GM23338 (cell line): ENCODE measurements at regions not wholly inside any gene's neighbourhood (a gene's known extent, or its start where the extent isn't known, plus 50 kb on each side); places are given as distances from the start of the nearest gene placed in this dataset.

Experiments used
- ATAC-seq: fragments of 200-7000 bp; cut with Tn5 transposase; 3 replicates; pipeline ENCODE4 v1.9.1; 2020
- DNase-seq: peaks from one replicate; pipeline ENCODE4 v3.0.0-alpha.2; 2015; ENCODE audit warnings: low spot score
- H2AFZ ChIP-seq: fragments of 200-600 bp; sonication (generic); 2 replicates; pipeline ENCODE4 v1.8.0; 2016; ENCODE audit warnings: antibody characterized with exemption, mild to moderate bottlenecking, moderate library complexity
- H3F3A ChIP-seq: fragments of 200-600 bp; sonication (generic); replicated peaks from 2 replicates; pipeline ENCODE4 v1.8.0; 2017; ENCODE audit warnings: antibody characterized with exemption, mixed run types, low read depth
- H3K27ac ChIP-seq: fragments of 200-600 bp; sonication (generic); 2 replicates; pipeline ENCODE4 v1.6.1; 2016; ENCODE audit warnings: low read depth
- H3K27me3 ChIP-seq: fragments of 200-600 bp; sonication (generic); 2 replicates; pipeline ENCODE4 v1.8.0; 2016; ENCODE audit warnings: mild to moderate bottlenecking, mixed run types, moderate library complexity; ENCODE audit not compliant: insufficient read depth
- H3K36me3 ChIP-seq: fragments of 200-600 bp; sonication (generic); 2 replicates; pipeline ENCODE4 v1.8.0; 2016; ENCODE audit warnings: mild to moderate bottlenecking; ENCODE audit not compliant: insufficient read depth
- H3K4me1 ChIP-seq: fragments of 200-600 bp; sonication (generic); 2 replicates; pipeline ENCODE4 v1.8.0; 2016; ENCODE audit warnings: mild to moderate bottlenecking, moderate library complexity; ENCODE audit not compliant: insufficient read depth
- H3K4me2 ChIP-seq: fragments of 200-600 bp; sonication (generic); 2 replicates; pipeline ENCODE4 v1.7.1; 2017; ENCODE audit warnings: mixed run types
- H3K4me3 ChIP-seq: fragments of 200-600 bp; sonication (generic); 2 replicates; pipeline ENCODE4 v1.6.1; 2016; ENCODE audit warnings: mixed run types
- H3K79me2 ChIP-seq: fragments of 200-600 bp; sonication (generic); replicated peaks from 2 replicates; pipeline ENCODE4 v1.8.0; 2017; ENCODE audit warnings: mild to moderate bottlenecking; ENCODE audit not compliant: insufficient read depth
- H3K9me2 ChIP-seq: fragments of 200-600 bp; sonication (generic); 2 replicates; pipeline ENCODE4 v1.8.0; 2017; ENCODE audit not compliant: insufficient read depth
- H4K20me1 ChIP-seq: fragments of 200-600 bp; sonication (generic); replicated peaks from 2 replicates; pipeline ENCODE4 v1.8.0; 2017; ENCODE audit warnings: mild to moderate bottlenecking; ENCODE audit not compliant: insufficient read depth
- H3K27ac Mint-ChIP-seq: 2 replicates; pipeline ENCODE4 v1.8.0; 2020; ENCODE audit warnings: inconsistent platforms, mild to moderate bottlenecking, moderate library complexity, mixed read lengths
- H3K27me3 Mint-ChIP-seq: 3 replicates; pipeline ENCODE4 v1.8.0; 2022; ENCODE audit warnings: low read depth, mild to moderate bottlenecking, moderate library complexity, mixed read lengths, inconsistent platforms; ENCODE audit not compliant: insufficient read depth, poor library complexity
- H3K36me3 Mint-ChIP-seq: 3 replicates; pipeline ENCODE4 v1.8.0; 2021; ENCODE audit warnings: low read depth, mild to moderate bottlenecking, inconsistent platforms, moderate library complexity, mixed read lengths
- H3K4me1 Mint-ChIP-seq: 3 replicates; pipeline ENCODE4 v1.8.0; 2020; ENCODE audit warnings: mild to moderate bottlenecking, inconsistent platforms, mixed read lengths
- H3K4me3 Mint-ChIP-seq: 3 replicates; pipeline ENCODE4 v1.8.0; 2021; ENCODE audit warnings: moderate library complexity, mild to moderate bottlenecking, inconsistent platforms, mixed read lengths
- H3K9me3 Mint-ChIP-seq: 3 replicates; pipeline ENCODE4 v1.8.0; 2020; ENCODE audit warnings: moderate library complexity, mild to moderate bottlenecking, inconsistent platforms, mixed read lengths
- CREB1 ChIP-seq: fragments of 250-450 bp; sonication (Bioruptor Pico); IDR thresholded peaks from 2 replicates; pipeline ENCODE4 v1.5.0; 2020; ENCODE audit warnings: low read depth, mild to moderate bottlenecking, moderate library complexity
- CTCF ChIP-seq, 2 experiments: fragments of 200-600 bp in 1 of 2; sonication (generic) in 1 of 2; conservative IDR thresholded peaks; 2 replicates each; pipeline versions ENCODE4 v1.5.1 to v1.6.1; 2016 to 2017; ENCODE audit warnings: antibody characterized with exemption in 2 of 2, low read depth in 2 of 2, mild to moderate bottlenecking in 2 of 2, moderate library complexity in 1 of 2
- ETS1 ChIP-seq: IDR thresholded peaks from 2 replicates; pipeline ENCODE4 v1.6.1; 2016; ENCODE audit warnings: antibody characterized with exemption
- EZH2 ChIP-seq: fragments of 200-600 bp; sonication (generic); IDR thresholded peaks from one replicate; pipeline ENCODE4 v1.8.0; 2017; ENCODE audit warnings: antibody characterized with exemption, mild to moderate bottlenecking, low read depth; ENCODE audit not compliant: unreplicated experiment
- EZH2phosphoT487 ChIP-seq: fragments of 200-600 bp; sonication (generic); IDR thresholded peaks from one replicate; pipeline ENCODE4 v1.8.1; 2018; ENCODE audit warnings: antibody characterized with exemption; ENCODE audit not compliant: unreplicated experiment
- JUNB ChIP-seq: IDR thresholded peaks from one replicate; pipeline ENCODE4 v1.6.1; 2016; ENCODE audit warnings: antibody characterized with exemption; ENCODE audit not compliant: unreplicated experiment
- NANOG ChIP-seq: IDR thresholded peaks from 2 replicates; pipeline ENCODE4 v1.6.1; 2016; ENCODE audit warnings: antibody characterized with exemption, borderline replicate concordance
- POLR2AphosphoS5 ChIP-seq: IDR thresholded peaks from 2 replicates; pipeline ENCODE4 v1.6.1; 2016; ENCODE audit warnings: antibody characterized with exemption, low read depth
- REST ChIP-seq: IDR thresholded peaks from one replicate; pipeline ENCODE4 v1.6.1; 2018; ENCODE audit warnings: antibody characterized with exemption; ENCODE audit not compliant: unreplicated experiment
- STAT1 ChIP-seq: IDR thresholded peaks from one replicate; pipeline ENCODE4 v1.6.1; 2016; ENCODE audit warnings: antibody characterized with exemption; ENCODE audit not compliant: unreplicated experiment
- ZNF114 ChIP-seq: fragments of 250-450 bp; sonication (Bioruptor Pico); IDR thresholded peaks from 2 replicates; pipeline ENCODE4 v1.5.0; 2020; ENCODE audit warnings: mild to moderate bottlenecking, moderate library complexity
- ZNF331 ChIP-seq: fragments of 250-450 bp; sonication (Bioruptor Pico); IDR thresholded peaks from 2 replicates; pipeline ENCODE4 v1.5.0; 2020; ENCODE audit warnings: low read depth, mild to moderate bottlenecking, moderate library complexity
- ZNF462 ChIP-seq: fragments of 250-450 bp; sonication (Bioruptor Pico); IDR thresholded peaks from 2 replicates; pipeline ENCODE4 v1.5.0; 2020; ENCODE audit warnings: mild to moderate bottlenecking, moderate library complexity

- H3K27me3 ChIP-seq, result no peaks in the 10 kb centered on the region
- H3F3A ChIP-seq, result no peaks in the 10 kb centered on the region
- no peaks in the 10 kb centered on the region for H3K79me2 ChIP-seq
- Mint-ChIP-seq H3K27ac (no peak overlapping the region), H3K4me3 (no peak overlapping the region), H3K9me3 (peaks cover 2% of the 10 kb centered on the region; the same call in 1 of the 3 replicates), H3K27me3 (peaks cover 2% of the 10 kb centered on the region), H3K4me1 (peaks cover 2% of the 10 kb centered on the region; the same call in 1 of the 3 replicates), H3K36me3 (no peaks in the 10 kb centered on the region; the same call in 2 of the 3 replicates)
- H3K27ac ChIP-seq, result no peak overlapping the region
- no peak overlapping the region for H3K4me2 ChIP-seq
- no peak for DNase-seq
- H3K4me1 ChIP-seq, result peaks cover 3% of the 10 kb centered on the region; the same call in 1 of the 2 replicates
- no peak overlapping the region for H3K4me3 ChIP-seq
- H3K9me2 ChIP-seq, result no peaks in the 10 kb centered on the region; the same call in 1 of the 2 replicates
- H3K36me3 ChIP-seq, result no peaks in the 10 kb centered on the region
- no peak for ATAC-seq
- H4K20me1 ChIP-seq, result no peaks in the 10 kb centered on the region
- no peak overlapping the region for H2AFZ ChIP-seq
- TF ChIP-seq EZH2phosphoT487 (no peak), ZNF331 (CRISPR knock-in tag) (no peak), REST (no peak), ZNF462 (no peak), CREB1 (CRISPR knock-in tag) (no peak), STAT1 (no peak), EZH2 (no peak), JUNB (no peak), NANOG (no peak), CTCF (conservative IDR thresholded peaks at IDR 0.05; ENCODE audit: low read depth in 2 of 2) (no peak), ETS1 (no peak), ZNF114 (CRISPR knock-in tag) (no peak), POLR2AphosphoS5 (no peak)
Measured at GRCh38 chr6:8758412-8758811, 323.1 kb upstream of the SLC35B3 start.
